ENCODE measurements at regions not wholly inside any gene's neighbourhood (a gene's known extent, or its start where the extent isn't known, plus 50 kb on each side); places are given as distances from the start of the nearest gene placed in this dataset.

- ChIA-PET POLR2A (no interaction called here), CTCF (no interaction called here)
- DNase-seq (ENCODE audit: low read depth, low spot score) = no peak
- H3K4me3 ChIP-seq (ENCODE audit: low read depth, low read length) = no peak overlapping the region
- no peak for TF ChIP-seq CTCF (IDR thresholded peaks at IDR 0.05; ENCODE audit: insufficient read depth, low read length, missing control alignments)
Measured at GRCh38 chr12:66862356-66862985, 183.6 kb upstream of the GRIP1 start.

GRCh38 chr12:66863276-66863675, 184.4 kb upstream of the GRIP1 start:
- no peak for TF ChIP-seq CTCF (IDR thresholded peaks at IDR 0.05; ENCODE audit: insufficient read depth, low read length, missing control alignments)
- ChIA-PET POLR2A (no interaction called here), CTCF (no interaction called here)
- DNase-seq (ENCODE audit: low read depth, low spot score) = no peak
- no peak overlapping the region for H3K4me3 ChIP-seq (ENCODE audit: low read depth, low read length)

- ChIA-PET CTCF (no interaction called here), POLR2A (no interaction called here)
- DNase-seq (ENCODE audit: low read depth, low spot score) = no peak
- H3K4me3 ChIP-seq (ENCODE audit: low read depth, low read length) = no peak overlapping the region
- no peak for TF ChIP-seq CTCF (IDR thresholded peaks at IDR 0.05; ENCODE audit: insufficient read depth, low read length, missing control alignments)
Measured at GRCh38 chr12:66877925-66878324, 199.0 kb upstream of the GRIP1 start.

GRCh38 chr12:66879409-66879808, 200.5 kb upstream of the GRIP1 start:
- no peak overlapping the region for H3K4me3 ChIP-seq (ENCODE audit: low read depth, low read length)
- ChIA-PET POLR2A (no interaction called here), CTCF (interaction anchor here (1.2 kb wide), 1 partner anchor 15 kb away, joined by 3 read pairs; no protein-coding TSS in a partner anchor)
- no peak for TF ChIP-seq CTCF (IDR thresholded peaks at IDR 0.05; ENCODE audit: insufficient read depth, low read length, missing control alignments)
- no peak for DNase-seq (ENCODE audit: low read depth, low spot score)

GRCh38 chr12:66881386-66881785, 202.5 kb upstream of the GRIP1 start:
- no peak for DNase-seq (ENCODE audit: low read depth, low spot score)
- TF ChIP-seq CTCF (IDR thresholded peaks at IDR 0.05; ENCODE audit: insufficient read depth, low read length, missing control alignments) = no peak
- ChIA-PET CTCF (interaction anchor here (0.8 kb wide), 1 partner anchor 28 kb away, joined by 3 read pairs; no protein-coding TSS in a partner anchor), POLR2A (no interaction called here)
- no peak overlapping the region for H3K4me3 ChIP-seq (ENCODE audit: low read depth, low read length)

- POLR2A ChIA-PET = no interaction called here
- no peak for TF ChIP-seq CTCF (IDR thresholded peaks at IDR 0.05; ENCODE audit: insufficient read depth, low read length, missing control alignments)
- no peak for DNase-seq (ENCODE audit: low read depth, low spot score)
- CTCF ChIA-PET = interaction anchor here (1.0 kb wide), 1 partner anchor 24 kb away, joined by 3 read pairs; no protein-coding TSS in a partner anchor
- no peak overlapping the region for H3K4me3 ChIP-seq (ENCODE audit: low read depth, low read length)
Measured at GRCh38 chr12:66884091-66884490, 205.2 kb upstream of the GRIP1 start.
